GM21360 (cell line): ENCODE measurements at regions not wholly inside any gene's neighbourhood (a gene's known extent, or its start where the extent isn't known, plus 50 kb on each side); places are given as distances from the start of the nearest gene placed in this dataset.
"Not testable (repeated sequence)": the region's sequence is repeated elsewhere in the genome, so short reads cannot be mapped to it uniquely, and the experiment has no call there.

Experiments used
- ATAC-seq: cut with Tn5 transposase; IDR thresholded peaks from one replicate; pipeline ENCODE4 v1.9.1; 2021; ENCODE audit warnings: mild to moderate bottlenecking, moderate library complexity; ENCODE audit not compliant: unreplicated experiment

- ATAC-seq: no peak
These were observed 188.7 kb upstream of the IGF1 start for GRCh38 chr12:102669056-102669455.

- ATAC-seq: not testable (repeated sequence)
These were observed 185.8 kb upstream of the IGF1 start for GRCh38 chr12:102666176-102666575.

- ATAC-seq: no peak
These were observed 179.0 kb upstream of the IGF1 start for GRCh38 chr12:102659200-102659911.

- ATAC-seq: no peak
These were observed 173.0 kb upstream of the IGF1 start for GRCh38 chr12:102653406-102653805.

- no peak for ATAC-seq
These were observed 172.4 kb upstream of the IGF1 start for GRCh38 chr12:102652645-102653313.

- no peak for ATAC-seq
These were observed 165.6 kb upstream of the IGF1 start for GRCh38 chr12:102645968-102646367.

- ATAC-seq: no peak
These were observed 163.7 kb upstream of the IGF1 start for GRCh38 chr12:102643879-102644575.

GRCh38 chr12:102642199-102642598 is 161.8 kb upstream of the IGF1 start:
- ATAC-seq: no peak

GRCh38 chr12:102640658-102641057 is 160.3 kb upstream of the IGF1 start:
- ATAC-seq: not testable (repeated sequence)

GRCh38 chr12:102638777-102639176 is 158.4 kb upstream of the IGF1 start:
- no peak for ATAC-seq

- no peak for ATAC-seq
These were observed 153.7 kb upstream of the IGF1 start for GRCh38 chr12:102633981-102634605.

- no peak for ATAC-seq
These were observed 150.9 kb upstream of the IGF1 start for GRCh38 chr12:102631274-102631673.

- ATAC-seq: no peak
These were observed 149.0 kb upstream of the IGF1 start for GRCh38 chr12:102629262-102629888.

- no peak for ATAC-seq
These were observed 145.5 kb upstream of the IGF1 start for GRCh38 chr12:102625819-102626218.

- no peak for ATAC-seq
These were observed 142.3 kb upstream of the IGF1 start for GRCh38 chr12:102622618-102623017.

- no peak for ATAC-seq
These were observed 138.0 kb upstream of the IGF1 start for GRCh38 chr12:102618197-102618877.

GRCh38 chr12:102616692-102617091 is 136.3 kb upstream of the IGF1 start:
- no peak for ATAC-seq

- ATAC-seq: no peak
These were observed 131.6 kb upstream of the IGF1 start for GRCh38 chr12:102611995-102612394.

- ATAC-seq: no peak
These were observed 129.6 kb upstream of the IGF1 start for GRCh38 chr12:102609996-102610395.

- no peak for ATAC-seq
These were observed 122.7 kb upstream of the IGF1 start for GRCh38 chr12:102603021-102603420.
